Transverse colon (tissue), 4 donors: ENCODE measurements at regions not wholly inside any gene's neighbourhood (a gene's known extent, or its start where the extent isn't known, plus 50 kb on each side); places are given as distances from the start of the nearest gene placed in this dataset.

Source experiments
- DNase-seq: peaks from one replicate; pipeline ENCODE4 v3.0.0-alpha.2; 2019
- H3K27ac ChIP-seq, 4 donors: fragments of 200-600 bp; sonication (generic); 2 replicates each; pipeline ENCODE4 v1.5.1; 2016 to 2018; ENCODE audit warnings: inconsistent platforms in 4 of 4
- H3K27me3 ChIP-seq: fragments of 200-600 bp; sonication (generic); 2 replicates; pipeline ENCODE4 v1.5.1; 2017; ENCODE audit warnings: inconsistent platforms
- H3K36me3 ChIP-seq, 4 donors: fragments of 200-600 bp; sonication (generic); 2 replicates each; pipeline ENCODE4 v1.5.1; 2017 to 2019; ENCODE audit warnings: inconsistent platforms in 4 of 4
- H3K4me1 ChIP-seq, 4 donors: fragments of 200-600 bp; sonication (generic); 2 replicates each; pipeline ENCODE4 v1.5.1; 2017 to 2020; ENCODE audit warnings: inconsistent platforms in 4 of 4
- H3K4me3 ChIP-seq, 4 donors: fragments of 200-600 bp; sonication (generic); 1 replicate in 1 of 4; 2 replicates in 3 of 4; pipeline versions ENCODE4 v1.5.1 to v1.6.1; 2017 to 2019; ENCODE audit warnings: inconsistent platforms in 4 of 4
- H3K9me3 ChIP-seq, 2 donors: fragments of 200-600 bp; sonication (generic); 2 replicates each; pipeline ENCODE4 v1.5.1; 2017 to 2019; ENCODE audit warnings: inconsistent platforms in 2 of 2
- EP300 ChIP-seq: sonication (generic); formaldehyde crosslinking; IDR thresholded peaks from one replicate; pipeline ENCODE4 v1.6.1; 2017; ENCODE audit warnings: antibody characterized with exemption, low read depth
- POLR2A ChIP-seq: fragments of 450-650 bp; IDR thresholded peaks from one replicate; pipeline ENCODE4 v1.6.1; 2016; ENCODE audit warnings: antibody characterized with exemption, mild to moderate bottlenecking, moderate library complexity
- POLR2AphosphoS5 ChIP-seq, 3 donors: sonication (generic); formaldehyde crosslinking; IDR thresholded peaks; one replicate each; pipeline ENCODE4 v1.6.1; 2016; ENCODE audit warnings: antibody characterized with exemption in 3 of 3
- WGBS, 2 donors: methylation state at CpG; one replicate each; pipeline ENCODE4 v1.1.5; 2018; ENCODE audit warnings: low coverage in 1 of 2; 5-methylcytosine and 5-hydroxymethylcytosine counted together
- in situ Hi-C, 4 donors: fragments of 200-750 bp; cut with MboI; loops; one replicate each; pipeline versions ENCODE4 v1.15.0 to v1.15.1; 2017; ENCODE audit warnings: low sequenced_read_pairs in 3 of 4, low pct_ligation_motif_present in 1 of 4, low pct_unique_long_range_greater_than_20kb in 1 of 4
- intact Hi-C: fragments of 100-400 bp; cut with DNase I; formaldehyde crosslinking; loops from one replicate; pipeline ENCODE4 v1.15.1; 2023; ENCODE audit warnings: low total_unique reads
- TF ChIP-seq, protein P1 (sequence below), 5 experiments: fragments of 200-600 bp in 3 of 5; fragments of 450-650 bp in 2 of 5; sonication (generic) in 3 of 5; IDR thresholded peaks; 1 replicate in 2 of 5; 2 replicates in 3 of 5; pipeline ENCODE4 v1.5.1; 2016 to 2017; ENCODE audit warnings: antibody characterized with exemption in 5 of 5, inconsistent platforms in 3 of 5, mild to moderate bottlenecking in 2 of 5, moderate library complexity in 1 of 5

DNA sequence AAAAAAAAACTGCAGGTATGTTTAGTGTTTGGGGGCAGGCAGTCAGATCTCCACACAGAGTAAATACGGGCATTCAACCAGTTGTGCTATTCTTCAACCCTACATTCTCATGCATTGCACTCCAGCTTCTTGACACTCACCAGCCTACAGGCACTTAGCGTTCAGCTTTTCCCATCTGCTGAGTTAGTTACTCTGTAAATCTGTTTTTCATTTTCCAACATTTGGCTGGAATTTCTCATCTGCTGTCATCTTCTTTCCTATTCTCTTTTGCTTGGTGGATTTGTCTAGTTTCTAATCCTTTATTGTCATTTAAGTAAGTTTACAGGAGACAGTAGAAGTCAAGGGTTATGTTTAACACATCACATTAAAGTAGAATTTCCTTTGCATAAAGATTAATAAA is 1318.9 kb downstream of the OLFM4 start:
- Histone ChIP-seq H3K27me3 (no peaks in the 10 kb centered on the region), H3K9me3 (no peaks in the 10 kb centered on the region), H3K27ac (no peak overlapping the region), H3K4me1 (no peaks in the 10 kb centered on the region), H3K4me3 (no peak overlapping the region), H3K36me3 (no peaks in the 10 kb centered on the region)
- no peak for TF ChIP-seq EP300
- TF ChIP-seq POLR2A = no peak
- TF ChIP-seq, protein P1, sequence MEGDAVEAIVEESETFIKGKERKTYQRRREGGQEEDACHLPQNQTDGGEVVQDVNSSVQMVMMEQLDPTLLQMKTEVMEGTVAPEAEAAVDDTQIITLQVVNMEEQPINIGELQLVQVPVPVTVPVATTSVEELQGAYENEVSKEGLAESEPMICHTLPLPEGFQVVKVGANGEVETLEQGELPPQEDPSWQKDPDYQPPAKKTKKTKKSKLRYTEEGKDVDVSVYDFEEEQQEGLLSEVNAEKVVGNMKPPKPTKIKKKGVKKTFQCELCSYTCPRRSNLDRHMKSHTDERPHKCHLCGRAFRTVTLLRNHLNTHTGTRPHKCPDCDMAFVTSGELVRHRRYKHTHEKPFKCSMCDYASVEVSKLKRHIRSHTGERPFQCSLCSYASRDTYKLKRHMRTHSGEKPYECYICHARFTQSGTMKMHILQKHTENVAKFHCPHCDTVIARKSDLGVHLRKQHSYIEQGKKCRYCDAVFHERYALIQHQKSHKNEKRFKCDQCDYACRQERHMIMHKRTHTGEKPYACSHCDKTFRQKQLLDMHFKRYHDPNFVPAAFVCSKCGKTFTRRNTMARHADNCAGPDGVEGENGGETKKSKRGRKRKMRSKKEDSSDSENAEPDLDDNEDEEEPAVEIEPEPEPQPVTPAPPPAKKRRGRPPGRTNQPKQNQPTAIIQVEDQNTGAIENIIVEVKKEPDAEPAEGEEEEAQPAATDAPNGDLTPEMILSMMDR (IDR thresholded peaks at IDR 0.05) = no peak
- no peak for TF ChIP-seq POLR2AphosphoS5 (IDR thresholded peaks at IDR 0.05)
- 41 to 64% methylated on average over 2 of the region's 2 CpGs for WGBS, 2 donors
- DNase-seq = no peak
- in situ Hi-C loops = no loop called here
- intact Hi-C loops = no loop called here

DNA sequence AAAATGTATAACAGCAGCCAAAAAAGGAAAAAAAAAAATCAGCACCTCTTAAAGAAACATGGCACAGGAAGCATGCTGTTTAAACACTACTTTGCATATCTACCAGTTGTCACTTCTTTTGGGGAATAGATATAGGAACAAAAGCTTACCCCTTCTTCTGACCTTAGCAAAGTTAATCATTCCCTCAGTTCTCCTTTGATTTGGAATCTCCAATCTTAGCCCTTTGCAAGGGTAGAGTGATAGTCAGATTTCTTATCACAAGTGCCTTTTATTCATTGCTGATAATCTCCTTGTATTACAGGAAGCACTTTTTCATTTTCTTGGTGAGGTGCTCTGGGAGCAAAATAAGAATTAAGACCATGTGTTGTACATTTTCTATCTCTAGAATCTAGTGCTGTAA is 1327.6 kb downstream of the OLFM4 start:
- no peaks in the 10 kb centered on the region for H3K36me3 ChIP-seq
- no peak for DNase-seq
- H3K9me3 ChIP-seq = peaks cover 3 to 7% of the 10 kb centered on the region in 2 donors
- H3K4me3 ChIP-seq = no peak overlapping the region
- TF ChIP-seq EP300 (no peak), POLR2AphosphoS5 (IDR thresholded peaks at IDR 0.05) (no peak), POLR2A (no peak)
- TF ChIP-seq, protein P1 (IDR thresholded peaks at IDR 0.05) = no peak
- H3K27me3 ChIP-seq = no peaks in the 10 kb centered on the region
- in situ Hi-C loops = no loop called here
- intact Hi-C loops = no loop called here
- H3K27ac ChIP-seq = no peak overlapping the region
- no peaks in the 10 kb centered on the region for H3K4me1 ChIP-seq

DNA sequence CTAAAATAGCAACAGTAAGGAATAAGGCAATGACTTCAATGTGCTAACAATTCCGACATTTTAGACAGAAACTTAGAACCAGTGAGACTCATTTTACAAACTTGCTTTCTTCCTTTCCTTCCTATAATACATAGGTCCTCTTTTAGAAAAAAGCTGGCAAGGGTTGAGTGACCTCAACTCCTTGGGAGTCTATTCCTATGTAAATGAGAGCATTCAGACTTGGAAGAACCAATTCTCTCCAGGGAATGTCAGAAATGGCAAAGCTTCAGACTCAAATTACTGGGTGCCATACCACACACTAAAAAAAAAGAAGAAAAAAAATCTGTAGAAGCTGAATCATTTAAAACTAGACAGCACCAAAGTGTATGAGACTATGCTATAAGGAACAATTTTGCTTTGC is 1328.2 kb downstream of the OLFM4 start:
- TF ChIP-seq POLR2AphosphoS5 (IDR thresholded peaks at IDR 0.05) = no peak
- TF ChIP-seq, protein P1 (IDR thresholded peaks at IDR 0.05) = no peak
- no peak for TF ChIP-seq POLR2A
- TF ChIP-seq EP300 = no peak
- Histone ChIP-seq H3K36me3 (no peaks in the 10 kb centered on the region), H3K4me1 (no peaks in the 10 kb centered on the region), H3K27ac (no peak overlapping the region), H3K9me3 (peaks cover 3 to 7% of the 10 kb centered on the region in 2 donors), H3K27me3 (no peaks in the 10 kb centered on the region), H3K4me3 (no peak overlapping the region)
- intact Hi-C loops = no loop called here
- 70 to 71% methylated on average over 1 of the region's 1 CpG for WGBS, 2 donors
- no peak for DNase-seq
- in situ Hi-C loops = no loop called here

DNA sequence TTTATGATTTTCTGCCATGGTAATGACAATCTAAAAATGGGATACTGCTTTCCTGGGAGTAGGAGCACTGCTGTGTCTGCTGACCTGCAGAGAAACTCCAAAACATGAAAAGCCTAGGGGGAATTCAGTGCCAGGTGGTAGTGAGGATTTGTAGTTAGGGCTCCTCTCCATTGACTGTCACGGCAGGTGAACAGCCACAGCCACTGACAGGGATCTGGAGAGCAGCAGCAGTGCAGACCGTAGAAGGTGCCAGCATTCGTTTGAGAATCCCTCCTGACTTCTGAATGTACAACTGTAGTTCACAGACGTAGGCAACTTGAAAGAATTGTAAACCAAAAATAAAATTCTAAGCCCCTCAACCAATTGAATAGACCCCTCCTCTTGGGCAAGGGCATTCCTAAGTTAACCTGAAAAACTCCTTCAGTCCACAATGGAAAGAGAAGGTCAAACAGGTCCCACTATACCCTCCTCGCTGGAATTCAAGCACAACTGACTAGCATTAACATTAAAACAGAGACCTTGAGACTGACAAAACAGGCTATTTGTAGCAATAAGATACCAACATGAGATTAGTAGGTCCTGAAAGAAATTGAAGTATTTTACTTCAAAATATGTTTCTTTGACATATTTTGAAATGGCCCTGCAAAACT is 1328.8 kb downstream of the OLFM4 start:
- Histone ChIP-seq H3K27ac (no peak overlapping the region), H3K36me3 (no peaks in the 10 kb centered on the region), H3K4me1 (no peaks in the 10 kb centered on the region), H3K27me3 (no peaks in the 10 kb centered on the region), H3K9me3 (peaks cover 3 to 7% of the 10 kb centered on the region in 2 donors), H3K4me3 (no peak overlapping the region)
- intact Hi-C loops = no loop called here
- DNase-seq = no peak
- in situ Hi-C loops = no loop called here
- 70 to 74% methylated on average over 2 to 5 of the region's 5 CpGs for WGBS, 2 donors
- TF ChIP-seq, protein P1 (IDR thresholded peaks at IDR 0.05) = no peak
- TF ChIP-seq POLR2A (no peak), POLR2AphosphoS5 (IDR thresholded peaks at IDR 0.05) (no peak), EP300 (no peak)
